Breast epithelium (tissue), 3 donors: ENCODE measurements at regions not wholly inside any gene's neighbourhood (a gene's known extent, or its start where the extent isn't known, plus 50 kb on each side); places are given as distances from the start of the nearest gene placed in this dataset.

Source experiments
- CTCF ChIP-seq, 3 donors: fragments of 450-650 bp; IDR thresholded peaks; one replicate each; pipeline ENCODE4 v1.5.1; 2016 to 2017; ENCODE audit warnings: antibody characterized with exemption in 3 of 3, mild to moderate bottlenecking in 3 of 3, moderate library complexity in 3 of 3
- POLR2AphosphoS5 ChIP-seq, 3 donors: sonication (generic); formaldehyde crosslinking; IDR thresholded peaks; one replicate each; pipeline ENCODE4 v1.6.1; 2017; ENCODE audit warnings: antibody characterized with exemption in 3 of 3

- TF ChIP-seq CTCF (IDR thresholded peaks at IDR 0.05) (no peak), POLR2AphosphoS5 (IDR thresholded peaks at IDR 0.05) (no peak)
Measured at GRCh38 chr3:115396801-115397200, 226.5 kb upstream of the GAP43 start.
